Jurkat, Clone E6-1 (cell line): ENCODE measurements at regions not wholly inside any gene's neighbourhood (a gene's known extent, or its start where the extent isn't known, plus 50 kb on each side); places are given as distances from the start of the nearest gene placed in this dataset.
"Not testable (repeated sequence)": the region's sequence is repeated elsewhere in the genome, so short reads cannot be mapped to it uniquely, and the experiment has no call there.

Source experiments
- DNase-seq: peaks from one replicate; pipeline ENCODE4 v3.0.0-alpha.2; 2011; ENCODE audit warnings: low read depth, low spot score
- H3K4me3 ChIP-seq: 2 replicates; pipeline ENCODE4 v1.5.1; 2011; ENCODE audit warnings: mild to moderate bottlenecking, low read length, control low read depth, moderate library complexity

GRCh38 chr3:76266511-76266910, 481.2 kb upstream of the ZNF717 start:
- no peak for DNase-seq
- no peak overlapping the region for H3K4me3 ChIP-seq

GRCh38 chr3:76267851-76268380, 482.6 kb upstream of the ZNF717 start:
- no peak for DNase-seq
- H3K4me3 ChIP-seq: no peak overlapping the region

DNA sequence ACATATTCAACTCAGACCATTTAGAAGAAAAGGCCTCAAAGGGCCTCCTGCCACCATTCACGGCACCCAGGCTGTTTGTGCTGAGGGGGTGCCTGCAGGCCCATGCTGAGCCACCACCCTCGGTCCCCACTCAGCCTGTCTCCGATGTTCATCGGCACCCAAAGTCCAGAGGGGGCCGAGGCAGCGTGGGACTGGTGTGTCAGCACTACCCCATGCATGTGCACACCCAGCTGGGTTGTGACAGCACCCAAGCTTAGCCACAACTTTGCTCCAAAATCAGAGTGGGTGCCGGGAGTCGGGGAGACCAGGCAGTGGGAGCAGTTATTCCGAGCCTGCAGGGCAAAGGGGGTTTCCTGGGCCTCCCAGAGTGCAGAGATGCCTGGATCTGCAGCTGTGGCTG, 508.5 kb upstream of the ZNF717 start:
- DNase-seq: no peak
- no peak overlapping the region for H3K4me3 ChIP-seq

- H3K4me3 ChIP-seq: no peak overlapping the region
- no peak for DNase-seq
Observed at GRCh38 chr3:76300746-76301145, 515.4 kb upstream of the ZNF717 start.

DNA sequence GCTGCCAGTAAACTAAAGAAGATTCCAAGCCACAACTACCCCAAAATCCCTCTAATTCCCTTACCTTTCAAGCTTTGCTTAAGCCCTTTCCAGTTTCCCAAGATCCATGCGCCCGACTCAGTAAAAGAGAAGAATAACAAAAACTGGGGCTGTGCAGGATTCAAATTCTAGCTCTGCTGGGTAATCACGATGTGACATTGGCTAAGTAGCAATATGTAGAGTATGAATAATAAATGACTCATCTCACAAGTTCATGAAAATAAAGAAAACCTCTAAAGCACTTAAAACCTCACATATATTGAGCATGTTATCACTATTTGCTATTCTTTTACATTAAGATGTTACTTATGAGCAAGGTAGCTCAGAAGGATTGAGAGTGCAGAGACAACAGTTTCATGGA, 522.2 kb upstream of the ZNF717 start:
- no peak overlapping the region for H3K4me3 ChIP-seq
- DNase-seq: no peak

DNA sequence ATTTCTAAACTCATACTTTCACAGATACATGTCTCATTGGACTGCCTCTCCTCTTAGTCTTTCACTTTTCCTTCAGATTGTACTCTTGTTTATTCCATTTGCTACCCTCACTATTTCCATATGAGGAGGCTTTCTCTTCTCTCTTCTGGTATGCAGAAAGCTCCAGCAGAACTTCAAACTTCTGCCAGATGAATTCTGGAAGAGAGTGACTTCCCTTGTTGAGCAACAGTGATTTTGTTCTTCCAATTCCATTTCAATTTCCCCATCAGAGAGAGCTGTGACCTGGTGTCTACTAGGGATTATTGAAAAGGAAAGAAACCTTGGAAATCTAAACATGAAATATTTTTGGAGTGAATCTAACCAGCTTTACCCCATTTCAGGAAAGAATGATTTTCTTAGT, 523.2 kb upstream of the ZNF717 start:
- no peak overlapping the region for H3K4me3 ChIP-seq
- no peak for DNase-seq

- no peak overlapping the region for H3K4me3 ChIP-seq
- DNase-seq: no peak
Observed at GRCh38 chr3:76310089-76310488, 524.7 kb upstream of the ZNF717 start.

- H3K4me3 ChIP-seq: no peak overlapping the region
- no peak for DNase-seq
Observed at GRCh38 chr3:76310667-76311066, 525.3 kb upstream of the ZNF717 start.

GRCh38 chr3:76311941-76312340, 526.6 kb upstream of the ZNF717 start:
- H3K4me3 ChIP-seq: no peak overlapping the region
- no peak for DNase-seq

DNA sequence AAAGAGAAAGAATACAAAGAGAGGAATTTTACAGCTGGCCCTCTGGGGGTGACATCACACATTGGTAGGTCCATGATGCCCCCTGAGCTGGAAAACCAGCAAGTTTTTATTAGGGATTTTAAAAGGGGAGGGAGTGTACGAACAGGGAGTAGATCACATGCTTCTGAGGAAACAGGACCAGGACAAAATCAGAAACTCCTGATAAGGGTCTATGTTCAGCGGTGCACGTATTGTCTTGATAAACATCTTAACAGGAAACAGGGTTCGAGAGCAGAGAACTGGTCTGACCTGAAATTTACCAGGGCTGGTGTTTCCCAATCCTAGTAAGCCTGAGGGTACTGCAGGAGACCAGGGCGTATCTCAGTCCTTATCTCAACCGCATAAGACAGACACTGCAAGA, 530.6 kb upstream of the ZNF717 start:
- not testable (repeated sequence) for DNase-seq, H3K4me3 ChIP-seq

- no peak overlapping the region for H3K4me3 ChIP-seq
- DNase-seq: no peak
Observed at GRCh38 chr3:76321614-76322013, 536.3 kb upstream of the ZNF717 start.

DNA sequence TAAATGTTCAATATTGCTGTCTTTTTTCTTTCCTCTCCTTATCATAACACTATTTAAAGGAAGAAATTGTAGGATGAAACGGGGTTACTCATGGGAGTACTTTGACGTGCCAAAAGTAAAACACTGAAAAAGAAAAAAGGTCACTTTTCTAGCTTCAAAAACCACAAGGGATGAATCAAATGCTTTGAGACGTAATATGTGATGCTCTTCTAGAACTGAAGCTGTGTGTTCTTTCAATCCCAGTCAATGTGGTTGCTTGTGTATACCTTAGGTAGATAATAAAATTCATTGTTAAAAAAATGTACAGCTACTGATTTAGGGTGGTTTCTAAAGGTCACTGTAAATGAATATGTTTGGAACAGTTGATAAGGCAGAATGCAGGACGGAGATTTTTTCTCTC, 538.8 kb upstream of the ZNF717 start:
- no peak for DNase-seq
- H3K4me3 ChIP-seq: no peak overlapping the region

GRCh38 chr3:76345878-76346277, 560.5 kb upstream of the ZNF717 start:
- no peak for DNase-seq
- no peak overlapping the region for H3K4me3 ChIP-seq

- H3K4me3 ChIP-seq: no peak overlapping the region
- no peak for DNase-seq
Observed at GRCh38 chr3:76346690-76347089, 561.3 kb upstream of the ZNF717 start.

DNA sequence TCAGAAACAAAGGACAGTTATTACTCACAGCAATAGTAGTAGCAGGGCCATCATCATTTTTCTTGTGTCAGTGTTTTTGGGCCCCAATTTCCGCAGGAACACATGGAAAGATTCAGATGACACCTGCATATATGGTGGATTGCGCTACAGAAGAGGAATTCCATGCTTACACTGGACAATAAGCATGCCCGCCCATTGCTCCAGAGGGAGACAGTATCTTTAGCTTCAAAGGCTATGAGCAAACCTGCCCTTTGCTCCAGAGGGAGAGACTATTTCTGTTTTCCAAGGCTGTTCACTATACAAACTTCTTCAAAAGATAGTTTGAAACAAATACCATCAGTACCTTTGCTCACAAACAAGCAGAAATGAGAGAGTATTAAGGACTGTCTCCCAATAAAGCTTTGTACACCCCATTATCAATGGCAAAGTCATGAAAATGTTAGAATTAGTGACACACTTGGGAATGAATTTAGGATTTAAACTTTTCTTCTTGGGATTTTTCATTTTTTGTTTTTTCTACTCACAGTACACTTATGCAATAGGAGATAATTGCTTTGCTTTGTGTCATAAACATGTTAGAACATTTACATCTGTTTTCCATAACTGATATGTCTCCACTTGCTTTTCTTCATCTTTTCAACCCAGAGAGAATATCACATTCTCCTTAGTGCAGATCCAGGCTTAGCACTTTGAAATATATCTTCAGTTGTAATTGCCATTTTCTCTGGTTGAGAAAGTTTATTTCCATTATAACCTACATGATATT, 564.5 kb upstream of the ZNF717 start:
- DNase-seq: no peak
- no peak overlapping the region for H3K4me3 ChIP-seq

GRCh38 chr3:76352051-76352450, 566.7 kb upstream of the ZNF717 start:
- H3K4me3 ChIP-seq: no peak overlapping the region
- DNase-seq: no peak

GRCh38 chr3:76352511-76353284, 567.3 kb upstream of the ZNF717 start:
- no peak for DNase-seq
- no peak overlapping the region for H3K4me3 ChIP-seq

DNA sequence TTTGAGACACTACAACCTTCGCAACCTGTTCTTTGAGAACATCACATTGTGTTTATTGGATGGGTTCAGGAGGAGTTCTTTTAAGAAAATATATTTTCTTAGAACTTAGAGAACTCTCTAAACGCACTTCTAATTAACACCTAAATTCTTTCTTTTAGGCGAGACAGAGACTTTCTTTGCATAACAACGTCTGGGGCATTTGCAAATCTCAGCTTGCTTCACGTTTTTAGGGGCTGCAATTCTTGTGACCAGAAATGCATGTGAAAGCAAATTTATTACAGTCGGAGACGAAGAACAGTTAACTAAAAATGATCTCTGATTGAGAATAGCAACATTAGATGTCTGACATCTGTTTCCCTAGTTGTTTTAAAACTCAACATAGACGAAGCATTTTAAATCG, 568.3 kb upstream of the ZNF717 start:
- no peak overlapping the region for H3K4me3 ChIP-seq
- DNase-seq: no peak

- DNase-seq: no peak
- H3K4me3 ChIP-seq: no peak overlapping the region
Observed at GRCh38 chr3:76361010-76361409, 575.7 kb upstream of the ZNF717 start.

DNA sequence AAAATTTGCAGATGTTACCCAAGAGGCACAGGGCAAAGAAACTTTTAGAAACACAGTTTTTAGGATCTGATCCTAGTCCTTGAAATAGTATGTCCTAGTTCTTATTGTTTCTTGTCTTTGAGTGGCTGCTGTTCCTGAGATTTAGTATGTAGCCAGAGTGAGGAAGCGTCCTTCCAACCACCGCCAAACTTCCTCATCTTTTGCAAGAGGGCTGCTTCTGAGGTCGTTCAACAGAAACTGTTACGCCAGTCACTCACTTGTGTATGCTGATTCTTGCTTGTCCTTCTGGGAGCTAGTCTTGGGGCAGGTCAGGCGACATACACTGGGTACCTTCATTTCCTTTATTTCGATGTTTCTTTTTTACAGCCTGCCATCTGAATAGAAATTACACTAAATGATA, 577.3 kb upstream of the ZNF717 start:
- H3K4me3 ChIP-seq: no peak overlapping the region
- DNase-seq: no peak

- DNase-seq: no peak
- H3K4me3 ChIP-seq: no peak overlapping the region
Observed at GRCh38 chr3:76365275-76365674, 579.9 kb upstream of the ZNF717 start.
